Testis (tissue), 2 donors: ENCODE measurements at regions not wholly inside any gene's neighbourhood (a gene's known extent, or its start where the extent isn't known, plus 50 kb on each side); places are given as distances from the start of the nearest gene placed in this dataset.

Experiments
- DNase-seq: peaks from one replicate; pipeline ENCODE4 v3.0.0-alpha.2; 2019
- H3K27ac ChIP-seq, 2 donors: fragments of 200-600 bp; sonication (generic); one replicate each; pipeline ENCODE4 v1.5.1; 2019
- H3K27me3 ChIP-seq: fragments of 200-600 bp; sonication (generic); one replicate; pipeline ENCODE4 v1.5.1; 2019
- H3K36me3 ChIP-seq: fragments of 200-600 bp; sonication (generic); one replicate; pipeline ENCODE4 v1.5.1; 2017; ENCODE audit warnings: low read depth; ENCODE audit errors: missing control alignments
- H3K4me1 ChIP-seq: fragments of 200-600 bp; sonication (generic); one replicate; pipeline ENCODE4 v1.5.1; 2019
- H3K4me3 ChIP-seq, 2 donors: fragments of 200-600 bp; sonication (generic); one replicate each; pipeline ENCODE4 v1.5.1; 2017 to 2019
- H3K9me3 ChIP-seq: fragments of 200-600 bp; sonication (generic); one replicate; pipeline ENCODE4 v1.5.1; 2017
- CTCF ChIP-seq, 3 experiments: fragments of 450-650 bp in 2 of 3; fragments of 200-600 bp in 1 of 3; sonication (generic) in 1 of 3; IDR thresholded peaks; one replicate each; pipeline ENCODE4 v1.5.1; 2016 to 2019; ENCODE audit warnings: antibody characterized with exemption in 3 of 3, mild to moderate bottlenecking in 2 of 3, moderate library complexity in 1 of 3
- POLR2A ChIP-seq: fragments of 450-650 bp; IDR thresholded peaks from one replicate; pipeline ENCODE4 v1.6.1; 2017; ENCODE audit warnings: antibody characterized with exemption, mild to moderate bottlenecking, moderate library complexity
- WGBS, 2 donors: methylation state at CpG; one replicate each; pipeline ENCODE4 v1.1.5; 2018; 5-methylcytosine and 5-hydroxymethylcytosine counted together
- intact Hi-C: fragments of 100-400 bp; cut with DNase I; formaldehyde crosslinking; loops from one replicate; pipeline ENCODE4 v1.15.1; 2023; ENCODE audit warnings: low total_unique reads

GRCh38 chr10:83167081-83167480 is 972.2 kb upstream of the GHITM start:
- no peak for TF ChIP-seq POLR2A

GRCh38 chr10:83176901-83177300 is 962.4 kb upstream of the GHITM start:
- DNase-seq = no peak
- intact Hi-C loops = no loop called here
- no peaks in the 10 kb centered on the region for H3K9me3 ChIP-seq

More at GRCh38 chr10:83167081-83167480, 972.2 kb upstream of the GHITM start:
- WGBS, 2 donors = 88 to 96% methylated on average over 4 of the region's 4 CpGs
- H3K36me3 ChIP-seq = no peaks in the 10 kb centered on the region
- intact Hi-C loops = no loop called here
- H3K4me1 ChIP-seq = no peaks in the 10 kb centered on the region
- no peaks in the 10 kb centered on the region for H3K9me3 ChIP-seq
- no peaks in the 10 kb centered on the region for H3K27me3 ChIP-seq
- H3K4me3 ChIP-seq = no peak overlapping the region
- H3K27ac ChIP-seq = no peak overlapping the region
- DNase-seq = no peak

GRCh38 chr10:83178526-83178925 is 960.8 kb upstream of the GHITM start:
- TF ChIP-seq CTCF (IDR thresholded peaks at IDR 0.05) = no peak
- no peak for TF ChIP-seq POLR2A
- H3K4me1 ChIP-seq = no peaks in the 10 kb centered on the region
- no peaks in the 10 kb centered on the region for H3K36me3 ChIP-seq

More at GRCh38 chr10:83176901-83177300, 962.4 kb upstream of the GHITM start:
- no peak overlapping the region for H3K4me3 ChIP-seq
- H3K27me3 ChIP-seq = no peaks in the 10 kb centered on the region
- no peaks in the 10 kb centered on the region for H3K36me3 ChIP-seq
- no peaks in the 10 kb centered on the region for H3K4me1 ChIP-seq
- no peak overlapping the region for H3K27ac ChIP-seq
- 85 to 86% methylated on average over 2 of the region's 2 CpGs for WGBS, 2 donors
- TF ChIP-seq POLR2A (no peak), CTCF (IDR thresholded peaks at IDR 0.05) (no peak)

GRCh38 chr10:83179371-83179770 is 959.9 kb upstream of the GHITM start:
- intact Hi-C loops = no loop called here
- Histone ChIP-seq H3K27ac (no peak overlapping the region), H3K27me3 (no peaks in the 10 kb centered on the region), H3K36me3 (no peaks in the 10 kb centered on the region), H3K4me3 (no peak overlapping the region), H3K4me1 (no peaks in the 10 kb centered on the region), H3K9me3 (no peaks in the 10 kb centered on the region)
- no peak for DNase-seq
- WGBS, 2 donors = 91% methylated on average over 4 of the region's 4 CpGs
- TF ChIP-seq CTCF (IDR thresholded peaks at IDR 0.05) (no peak), POLR2A (no peak)

More at GRCh38 chr10:83178526-83178925, 960.8 kb upstream of the GHITM start:
- Histone ChIP-seq H3K9me3 (no peaks in the 10 kb centered on the region), H3K27ac (no peak overlapping the region), H3K27me3 (no peaks in the 10 kb centered on the region), H3K4me3 (no peak overlapping the region)
- no peak for DNase-seq
- intact Hi-C loops = no loop called here

GRCh38 chr10:83182076-83182475 is 957.2 kb upstream of the GHITM start:
- Histone ChIP-seq H3K4me3 (no peak overlapping the region), H3K4me1 (no peaks in the 10 kb centered on the region), H3K36me3 (no peaks in the 10 kb centered on the region), H3K9me3 (no peaks in the 10 kb centered on the region), H3K27ac (no peak overlapping the region), H3K27me3 (no peaks in the 10 kb centered on the region)
- no peak for DNase-seq
- TF ChIP-seq POLR2A = no peak
- intact Hi-C loops = no loop called here
- WGBS, 2 donors = 87 to 93% methylated on average over 2 of the region's 2 CpGs

GRCh38 chr10:83184641-83185040 is 954.7 kb upstream of the GHITM start:
- TF ChIP-seq CTCF (IDR thresholded peaks at IDR 0.05) = no peak
- TF ChIP-seq POLR2A = no peak
- no peaks in the 10 kb centered on the region for H3K4me1 ChIP-seq
- intact Hi-C loops = no loop called here
- H3K27me3 ChIP-seq = no peaks in the 10 kb centered on the region
- H3K9me3 ChIP-seq = no peaks in the 10 kb centered on the region
- H3K27ac ChIP-seq = no peak overlapping the region
- H3K36me3 ChIP-seq = no peaks in the 10 kb centered on the region
- no peak overlapping the region for H3K4me3 ChIP-seq
- 90 to 95% methylated on average over 6 of the region's 6 CpGs for WGBS, 2 donors
- DNase-seq = no peak
